Activated CD4-positive, alpha-beta T cell treated with anti-CD3 and anti-CD28 coated beads, Interleukin-2, amount 50 U/mL, for 48 hours (primary cell): ENCODE measurements at regions not wholly inside any gene's neighbourhood (a gene's known extent, or its start where the extent isn't known, plus 50 kb on each side); places are given as distances from the start of the nearest gene placed in this dataset.
"Not testable (repeated sequence)": the region's sequence is repeated elsewhere in the genome, so short reads cannot be mapped to it uniquely, and the experiment has no call there.

Experiments
- DNase-seq, 2 experiments: peaks; one replicate each; pipeline ENCODE4 v3.0.0-alpha.2; 2020

GRCh38 chr21:27320868-27321267 lies 354.0 kb upstream of the ADAMTS5 start:
- DNase-seq, result no peak

GRCh38 chr21:27317601-27318000 lies 350.7 kb upstream of the ADAMTS5 start:
- DNase-seq, result not testable (repeated sequence)

GRCh38 chr21:27315373-27315772 lies 348.5 kb upstream of the ADAMTS5 start:
- DNase-seq, result no peak

GRCh38 chr21:27314131-27314530 lies 347.2 kb upstream of the ADAMTS5 start:
- DNase-seq, result no peak

GRCh38 chr21:27306791-27307775 lies 340.2 kb upstream of the ADAMTS5 start:
- DNase-seq, result no peak

- no peak for DNase-seq
Observed at GRCh38 chr21:27306206-27306605, 339.3 kb upstream of the ADAMTS5 start.

GRCh38 chr21:27301220-27301619 lies 334.3 kb upstream of the ADAMTS5 start:
- no peak for DNase-seq

GRCh38 chr21:27300770-27301169 lies 333.9 kb upstream of the ADAMTS5 start:
- DNase-seq, result no peak

- no peak for DNase-seq
Observed at GRCh38 chr21:27298465-27298864, 331.6 kb upstream of the ADAMTS5 start.

- DNase-seq, result no peak
Observed at GRCh38 chr21:27293239-27293638, 326.4 kb upstream of the ADAMTS5 start.

- no peak for DNase-seq
Observed at GRCh38 chr21:27292783-27293182, 325.9 kb upstream of the ADAMTS5 start.

GRCh38 chr21:27292229-27292628 lies 325.3 kb upstream of the ADAMTS5 start:
- no peak for DNase-seq

GRCh38 chr21:27291006-27291405 lies 324.1 kb upstream of the ADAMTS5 start:
- no peak for DNase-seq

- no peak for DNase-seq
Observed at GRCh38 chr21:27290028-27290427, 323.1 kb upstream of the ADAMTS5 start.

- DNase-seq, result no peak
Observed at GRCh38 chr21:27286760-27287159, 319.9 kb upstream of the ADAMTS5 start.

GRCh38 chr21:27277110-27277509 lies 310.2 kb upstream of the ADAMTS5 start:
- no peak for DNase-seq

- DNase-seq, result no peak
Observed at GRCh38 chr21:27275294-27275927, 308.5 kb upstream of the ADAMTS5 start.

GRCh38 chr21:27269644-27270043 lies 302.8 kb upstream of the ADAMTS5 start:
- no peak for DNase-seq

GRCh38 chr21:27268290-27268689 lies 301.4 kb upstream of the ADAMTS5 start:
- DNase-seq, result no peak

- DNase-seq, result no peak
Observed at GRCh38 chr21:27265949-27266348, 299.1 kb upstream of the ADAMTS5 start.

- DNase-seq, result no peak
Observed at GRCh38 chr21:27265492-27265891, 298.6 kb upstream of the ADAMTS5 start.

- no peak for DNase-seq
Observed at GRCh38 chr21:27261676-27262075, 294.8 kb upstream of the ADAMTS5 start.

GRCh38 chr21:27260728-27261127 lies 293.8 kb upstream of the ADAMTS5 start:
- DNase-seq, result no peak
